ENCODE measurements at regions not wholly inside any gene's neighbourhood (a gene's known extent, or its start where the extent isn't known, plus 50 kb on each side); places are given as distances from the start of the nearest gene placed in this dataset.

DNA sequence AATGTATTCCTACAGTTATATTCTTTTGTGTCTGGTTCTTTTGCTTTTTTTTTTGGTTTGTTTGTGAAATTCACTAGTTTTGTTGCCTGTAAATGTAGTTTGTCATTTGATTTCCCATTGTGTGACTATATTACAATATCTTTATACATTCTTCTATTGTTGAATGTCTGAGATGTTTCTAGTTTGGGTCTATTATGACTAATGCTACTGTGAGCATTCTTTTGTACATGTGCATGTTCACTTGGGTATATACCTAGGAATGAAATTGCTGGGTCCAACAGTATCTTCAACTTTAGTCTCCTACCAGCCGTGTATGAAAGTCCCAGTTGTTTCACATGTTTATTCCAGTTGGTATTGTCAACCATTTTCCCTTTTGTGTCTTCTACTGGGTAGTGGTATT, 112.7 kb upstream of the RBMS1 start:
- TF ChIP-seq, protein P1, sequence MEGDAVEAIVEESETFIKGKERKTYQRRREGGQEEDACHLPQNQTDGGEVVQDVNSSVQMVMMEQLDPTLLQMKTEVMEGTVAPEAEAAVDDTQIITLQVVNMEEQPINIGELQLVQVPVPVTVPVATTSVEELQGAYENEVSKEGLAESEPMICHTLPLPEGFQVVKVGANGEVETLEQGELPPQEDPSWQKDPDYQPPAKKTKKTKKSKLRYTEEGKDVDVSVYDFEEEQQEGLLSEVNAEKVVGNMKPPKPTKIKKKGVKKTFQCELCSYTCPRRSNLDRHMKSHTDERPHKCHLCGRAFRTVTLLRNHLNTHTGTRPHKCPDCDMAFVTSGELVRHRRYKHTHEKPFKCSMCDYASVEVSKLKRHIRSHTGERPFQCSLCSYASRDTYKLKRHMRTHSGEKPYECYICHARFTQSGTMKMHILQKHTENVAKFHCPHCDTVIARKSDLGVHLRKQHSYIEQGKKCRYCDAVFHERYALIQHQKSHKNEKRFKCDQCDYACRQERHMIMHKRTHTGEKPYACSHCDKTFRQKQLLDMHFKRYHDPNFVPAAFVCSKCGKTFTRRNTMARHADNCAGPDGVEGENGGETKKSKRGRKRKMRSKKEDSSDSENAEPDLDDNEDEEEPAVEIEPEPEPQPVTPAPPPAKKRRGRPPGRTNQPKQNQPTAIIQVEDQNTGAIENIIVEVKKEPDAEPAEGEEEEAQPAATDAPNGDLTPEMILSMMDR (IDR thresholded peaks at IDR 0.05): no peak
- no peak for TF ChIP-seq POLR2AphosphoS5 (IDR thresholded peaks at IDR 0.05; ENCODE audit: low read depth, low read length)
- TF ChIP-seq, protein P2, sequence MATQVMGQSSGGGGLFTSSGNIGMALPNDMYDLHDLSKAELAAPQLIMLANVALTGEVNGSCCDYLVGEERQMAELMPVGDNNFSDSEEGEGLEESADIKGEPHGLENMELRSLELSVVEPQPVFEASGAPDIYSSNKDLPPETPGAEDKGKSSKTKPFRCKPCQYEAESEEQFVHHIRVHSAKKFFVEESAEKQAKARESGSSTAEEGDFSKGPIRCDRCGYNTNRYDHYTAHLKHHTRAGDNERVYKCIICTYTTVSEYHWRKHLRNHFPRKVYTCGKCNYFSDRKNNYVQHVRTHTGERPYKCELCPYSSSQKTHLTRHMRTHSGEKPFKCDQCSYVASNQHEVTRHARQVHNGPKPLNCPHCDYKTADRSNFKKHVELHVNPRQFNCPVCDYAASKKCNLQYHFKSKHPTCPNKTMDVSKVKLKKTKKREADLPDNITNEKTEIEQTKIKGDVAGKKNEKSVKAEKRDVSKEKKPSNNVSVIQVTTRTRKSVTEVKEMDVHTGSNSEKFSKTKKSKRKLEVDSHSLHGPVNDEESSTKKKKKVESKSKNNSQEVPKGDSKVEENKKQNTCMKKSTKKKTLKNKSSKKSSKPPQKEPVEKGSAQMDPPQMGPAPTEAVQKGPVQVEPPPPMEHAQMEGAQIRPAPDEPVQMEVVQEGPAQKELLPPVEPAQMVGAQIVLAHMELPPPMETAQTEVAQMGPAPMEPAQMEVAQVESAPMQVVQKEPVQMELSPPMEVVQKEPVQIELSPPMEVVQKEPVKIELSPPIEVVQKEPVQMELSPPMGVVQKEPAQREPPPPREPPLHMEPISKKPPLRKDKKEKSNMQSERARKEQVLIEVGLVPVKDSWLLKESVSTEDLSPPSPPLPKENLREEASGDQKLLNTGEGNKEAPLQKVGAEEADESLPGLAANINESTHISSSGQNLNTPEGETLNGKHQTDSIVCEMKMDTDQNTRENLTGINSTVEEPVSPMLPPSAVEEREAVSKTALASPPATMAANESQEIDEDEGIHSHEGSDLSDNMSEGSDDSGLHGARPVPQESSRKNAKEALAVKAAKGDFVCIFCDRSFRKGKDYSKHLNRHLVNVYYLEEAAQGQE (IDR thresholded peaks at IDR 0.05; ENCODE audit: insufficient read depth in 1 of 2, low read depth in 2 of 2, low read length in 1 of 2): no peak
- TF ChIP-seq SIN3A (IDR thresholded peaks at IDR 0.05; ENCODE audit: borderline replicate concordance, insufficient read depth, low read depth, low read length): no peak

Measured in Panc1 (cell line).